Endothelial cell of umbilical vein (primary cell): ENCODE measurements at regions not wholly inside any gene's neighbourhood (a gene's known extent, or its start where the extent isn't known, plus 50 kb on each side); places are given as distances from the start of the nearest gene placed in this dataset.

Experiments used
- BruUV-seq: library from RNA; stranded (reverse); fragments of 400-500 nt; replicated peaks from 2 replicates; lab custom pipeline; 2021; lab: Mats Ljungman, UMichigan
- CTCF ChIA-PET: fragments of 300-600, 350-600 bp; sonication (Branson Sonifier 250); formaldehyde crosslinking; loops from one replicate; lab custom pipeline; 2021; ENCODE audit warnings: antibody characterized with exemption, inconsistent platforms; lab: Charles Lee
- POLR2A ChIA-PET: fragments of 300-600, 350-600 bp; sonication (Branson Sonifier 250); formaldehyde crosslinking; loops from one replicate; lab custom pipeline; 2021; ENCODE audit warnings: antibody characterized with exemption, inconsistent platforms; lab: Charles Lee
- DNase-seq: peaks from one replicate; pipeline ENCODE4 v3.0.0-alpha.2; 2011; ENCODE audit warnings: low read depth, low spot score
- FAIRE-seq: peaks from 2 replicates; lab custom pipeline; 2011; peaks lifted over from hg19 to GRCh38; lab: Jason Lieb, UNC
- H2AFZ ChIP-seq: 2 replicates; pipeline ENCODE4 v1.6.0; 2012; ENCODE audit warnings: low read depth, low read length, control low read depth, inconsistent platforms
- H3K27ac ChIP-seq: 2 replicates; pipeline ENCODE4 v1.5.1; 2011; ENCODE audit warnings: low read depth, mild to moderate bottlenecking, control low read depth, low read length, moderate library complexity; ENCODE audit not compliant: insufficient read depth
- H3K27me3 ChIP-seq, 2 experiments: 2 replicates each; pipeline versions ENCODE4 v1.6.0 to v1.6.1; 2011; ENCODE audit warnings: low read length in 2 of 2, mixed read lengths in 1 of 2; ENCODE audit not compliant: control insufficient read depth in 2 of 2, insufficient read depth in 2 of 2
- H3K36me3 ChIP-seq, 2 experiments: 2 replicates in 1 of 2; 3 replicates in 1 of 2; pipeline ENCODE4 v1.5.1; 2011; ENCODE audit warnings: low read length in 2 of 2, mild to moderate bottlenecking in 1 of 2, moderate library complexity in 1 of 2; ENCODE audit not compliant: control insufficient read depth in 2 of 2, insufficient read depth in 2 of 2; ENCODE audit errors: extremely low read depth in 1 of 2
- H3K4me1 ChIP-seq: 3 replicates; pipeline ENCODE4 v1.5.1; 2011; ENCODE audit warnings: mild to moderate bottlenecking, low read length; ENCODE audit not compliant: control insufficient read depth, insufficient read depth; ENCODE audit errors: extremely low read depth
- H3K4me2 ChIP-seq: 2 replicates; pipeline ENCODE4 v1.6.1; 2011; ENCODE audit warnings: low read length, control low read depth, mixed read lengths; ENCODE audit not compliant: insufficient read depth
- H3K4me3 ChIP-seq, 3 experiments: fragments of 200-600 bp in 1 of 3; sonication (generic), shearing (Covaris generic) in 1 of 3; replicated peaks in 1 of 3; 2 replicates each; pipeline ENCODE4 v1.5.1; 2011 to 2016; ENCODE audit warnings: control low read depth in 3 of 3, low read length in 3 of 3, mild to moderate bottlenecking in 2 of 3, inconsistent platforms in 1 of 3, low read depth in 1 of 3, moderate library complexity in 1 of 3; ENCODE audit not compliant: insufficient read depth in 1 of 3
- H3K79me2 ChIP-seq: 2 replicates; pipeline ENCODE4 v1.6.0; 2012; ENCODE audit warnings: low read length, inconsistent platforms; ENCODE audit not compliant: control insufficient read depth, insufficient read depth
- H3K9ac ChIP-seq: replicated peaks from 2 replicates; pipeline ENCODE3; 2011; ENCODE audit warnings: low read length, control low read depth; ENCODE audit not compliant: insufficient read depth; ENCODE audit errors: extremely low read depth
- H3K9me1 ChIP-seq: replicated peaks from 3 replicates; pipeline ENCODE4 v1.6.0; 2011; ENCODE audit warnings: mild to moderate bottlenecking, low read length; ENCODE audit not compliant: control insufficient read depth, insufficient read depth; ENCODE audit errors: extremely low read depth
- H3K9me3 ChIP-seq: replicated peaks from 2 replicates; pipeline ENCODE4 v1.5.1; 2012; ENCODE audit warnings: low read length, inconsistent platforms; ENCODE audit not compliant: control insufficient read depth, insufficient read depth
- H4K20me1 ChIP-seq: replicated peaks from 2 replicates; pipeline ENCODE3; 2011; ENCODE audit warnings: mild to moderate bottlenecking, low read length; ENCODE audit not compliant: control insufficient read depth, insufficient read depth; ENCODE audit errors: extremely low read depth
- CTCF ChIP-seq, 2 donors: IDR thresholded peaks; 1 replicate in 1 of 2; 2 replicates in 1 of 2; pipeline ENCODE4 v1.5.1; 2011; ENCODE audit warnings: low read length in 2 of 2, mild to moderate bottlenecking in 2 of 2, moderate library complexity in 2 of 2, control low read depth in 1 of 2, inconsistent platforms in 1 of 2, low read depth in 1 of 2; ENCODE audit not compliant: insufficient read depth in 1 of 2; ENCODE audit errors: extremely low read depth in 1 of 2
- EZH2 ChIP-seq: IDR thresholded peaks from 2 replicates; pipeline ENCODE4 v1.6.1; 2012; ENCODE audit warnings: borderline replicate concordance, low read depth, mild to moderate bottlenecking, moderate library complexity, low read length, inconsistent platforms; ENCODE audit not compliant: severe bottlenecking
- FOS ChIP-seq: IDR thresholded peaks from 2 replicates; pipeline ENCODE4 v1.6.1; 2011; ENCODE audit warnings: mild to moderate bottlenecking, low read length, moderate library complexity, borderline replicate concordance; ENCODE audit not compliant: insufficient read depth
- GATA2 ChIP-seq: IDR thresholded peaks from 2 replicates; pipeline ENCODE4 v1.7.0; 2011; ENCODE audit warnings: low read depth, mild to moderate bottlenecking, moderate library complexity, mixed read lengths, low read length; ENCODE audit not compliant: insufficient read length, insufficient read depth
- MAX ChIP-seq: IDR thresholded peaks from 2 replicates; pipeline ENCODE4 v1.6.1; 2011; ENCODE audit not compliant: insufficient read depth, insufficient read length
- POLR2A ChIP-seq: IDR thresholded peaks from 2 replicates; pipeline ENCODE4 v1.6.1; 2012; ENCODE audit warnings: low read depth, mild to moderate bottlenecking, control low read depth, low read length
- POLR2AphosphoS5 ChIP-seq: IDR thresholded peaks from 2 replicates; pipeline ENCODE4 v1.6.1; 2012; ENCODE audit warnings: low read depth, mild to moderate bottlenecking, control low read depth, low read length, moderate library complexity; ENCODE audit not compliant: insufficient read depth
- dilution Hi-C: fragments of 300-500 bp; cut with MboI; formaldehyde crosslinking; loops from one replicate; pipeline ENCODE4 v1.15.0; 2019; ENCODE audit warnings: low sequenced_read_pairs; ENCODE audit not compliant: extremely low pct_ligation_motif_present
- intact Hi-C: fragments of 100-400 bp; cut with micrococcal nuclease; formaldehyde crosslinking; loops from one replicate; pipeline ENCODE4 v1.10.0; 2022

GRCh38 chr3:106783231-106783630 is 594.0 kb upstream of the CCDC54 start:
- no peak for FAIRE-seq
- Histone ChIP-seq H4K20me1 (no peaks in the 10 kb centered on the region), H3K36me3 (no peaks in the 10 kb centered on the region), H3K79me2 (no peaks in the 10 kb centered on the region), H3K9ac (no peak overlapping the region), H3K9me3 (no peaks in the 10 kb centered on the region), H2AFZ (no peak overlapping the region), H3K4me2 (no peak overlapping the region), H3K27ac (no peak overlapping the region), H3K4me3 (no peak overlapping the region), H3K27me3 (no peaks in the 10 kb centered on the region), H3K4me1 (no peaks in the 10 kb centered on the region), H3K9me1 (no peaks in the 10 kb centered on the region)
- CTCF ChIA-PET = no interaction called here
- BruUV-seq = no TSS peak
- intact Hi-C loops (no loop called here), dilution Hi-C loops (no loop called here)
- POLR2A ChIA-PET = interaction anchor here (0.6 kb wide), 1 partner anchor 10 kb away, joined by 3 read pairs; no protein-coding TSS in a partner anchor
- no peak for DNase-seq
- no peak for TF ChIP-seq EZH2
- TF ChIP-seq FOS = no peak
- no peak for TF ChIP-seq MAX
- no peak for TF ChIP-seq GATA2
- no peak for TF ChIP-seq POLR2A
- TF ChIP-seq CTCF (IDR thresholded peaks at IDR 0.05; ENCODE audit: extremely low read depth in 1 of 2, insufficient read depth in 1 of 2, low read depth in 1 of 2, low read length in 2 of 2) = no peak
- TF ChIP-seq POLR2AphosphoS5 = no peak
